OCI-M2 (cell line): ENCODE measurements at regions not wholly inside any gene's neighbourhood (a gene's known extent, or its start where the extent isn't known, plus 50 kb on each side); places are given as distances from the start of the nearest gene placed in this dataset.

ENCODE experiments used
- DNase-seq: peaks from one replicate; lab custom pipeline; 2025; ENCODE audit not compliant: unreplicated experiment; lab: John Stamatoyannopoulos, UW

DNA sequence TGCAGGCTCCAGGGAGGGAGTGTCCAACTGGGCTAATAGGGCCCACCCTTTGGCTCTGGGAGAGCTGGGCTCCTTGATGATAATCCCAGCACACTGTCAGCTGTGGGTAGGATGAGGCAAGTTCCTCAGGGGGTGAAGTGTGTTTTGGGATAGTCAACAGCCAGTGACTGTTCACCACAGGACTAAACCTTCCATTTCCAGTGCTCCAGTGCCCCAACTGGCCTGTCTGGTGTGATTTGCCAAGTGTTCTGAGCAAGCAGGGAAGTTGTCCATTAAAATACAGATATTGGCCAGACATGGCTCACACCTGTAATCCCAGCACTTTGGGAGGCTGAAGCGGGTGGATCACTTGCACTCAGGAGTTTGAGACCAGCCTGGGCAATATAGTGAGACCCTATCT, 150.9 kb downstream of the TM9SF2 start:
- no peak for DNase-seq

DNA sequence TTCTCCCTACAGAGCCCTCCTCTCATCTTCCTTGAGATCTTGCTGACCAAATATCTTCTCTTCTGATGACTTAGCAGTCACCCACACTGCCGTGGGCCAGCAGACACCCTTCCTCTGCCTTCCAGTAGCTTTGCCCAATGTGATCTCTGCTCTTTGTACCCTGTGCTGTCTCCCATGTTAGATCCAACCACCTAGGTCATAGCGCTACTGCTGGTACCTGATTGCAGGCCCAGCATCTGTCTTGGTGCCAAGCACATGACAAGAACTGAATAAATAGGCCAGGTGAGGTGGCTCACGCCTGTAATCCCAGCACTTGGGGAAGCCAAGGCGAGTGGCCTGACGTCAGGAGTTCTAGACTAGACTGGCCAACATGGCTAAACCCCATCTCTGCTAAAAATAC, 149.7 kb downstream of the TM9SF2 start:
- no peak for DNase-seq

DNA sequence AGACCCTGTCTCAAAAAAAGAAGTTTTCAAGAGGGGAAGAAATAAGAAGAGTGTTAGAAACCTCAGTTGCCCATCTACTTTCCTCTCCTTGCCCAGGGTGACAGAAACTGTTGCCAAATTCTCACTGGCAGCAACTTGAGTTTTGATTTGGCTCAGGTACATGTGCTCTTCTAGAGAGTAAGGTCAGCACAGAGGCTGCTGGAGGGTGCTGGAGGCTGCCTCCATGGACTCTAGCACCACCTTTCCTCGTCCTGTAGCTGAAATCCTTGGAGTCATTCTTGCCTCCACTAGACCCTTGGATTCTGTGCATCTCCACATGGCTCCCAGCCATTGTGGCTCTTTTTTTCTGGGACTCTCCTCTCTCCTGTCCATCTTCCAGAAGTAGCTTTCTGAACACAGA, 149.1 kb downstream of the TM9SF2 start:
- DNase-seq: no peak

DNA sequence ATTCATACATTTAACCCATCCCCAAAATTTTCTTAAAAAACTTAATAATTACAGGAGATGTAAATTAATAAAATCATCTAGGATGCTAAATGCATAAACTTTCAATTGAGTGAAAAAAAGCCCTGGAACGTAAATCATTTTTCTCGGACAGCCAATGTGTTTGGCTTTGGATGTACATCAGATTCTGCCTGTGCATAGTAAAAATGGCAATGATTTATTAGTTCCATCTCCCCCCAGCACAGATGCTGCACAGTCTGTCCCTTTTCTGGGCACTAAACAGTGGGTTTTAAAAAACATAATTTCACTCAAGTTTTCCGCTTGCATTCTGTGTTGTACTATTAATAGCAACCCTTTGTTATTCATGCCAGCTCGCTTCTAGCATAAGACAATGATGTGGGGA, 147.7 kb downstream of the TM9SF2 start:
- DNase-seq: no peak

DNA sequence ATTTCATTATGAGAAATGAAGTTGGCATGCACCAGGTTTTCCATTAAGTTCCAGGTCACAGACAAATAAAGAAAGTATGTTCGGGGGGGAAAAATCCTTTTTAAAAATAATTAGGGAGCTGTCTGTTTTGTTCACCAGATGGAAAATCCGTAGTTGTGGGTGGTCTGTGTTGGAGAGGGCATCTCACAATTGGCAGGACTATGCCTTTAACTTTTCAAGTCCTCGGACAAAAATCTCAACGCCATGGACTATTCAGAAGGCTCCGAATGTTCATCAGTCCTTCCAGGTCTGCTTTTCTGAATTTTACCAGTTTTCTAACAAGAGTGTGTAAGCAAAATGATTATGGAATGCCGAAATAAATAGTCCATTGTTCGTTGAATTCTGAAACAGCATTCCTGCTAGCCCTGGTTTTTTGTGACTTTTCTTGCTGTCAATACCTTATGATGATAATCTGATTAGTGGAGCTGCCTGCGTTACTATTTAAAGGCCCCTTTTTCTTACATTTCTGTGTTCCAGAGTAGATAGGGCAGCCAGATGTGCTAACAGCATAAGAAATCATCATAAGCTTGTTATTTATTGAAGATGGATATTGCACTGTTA, 146.9 kb downstream of the TM9SF2 start:
- DNase-seq: no peak

DNA sequence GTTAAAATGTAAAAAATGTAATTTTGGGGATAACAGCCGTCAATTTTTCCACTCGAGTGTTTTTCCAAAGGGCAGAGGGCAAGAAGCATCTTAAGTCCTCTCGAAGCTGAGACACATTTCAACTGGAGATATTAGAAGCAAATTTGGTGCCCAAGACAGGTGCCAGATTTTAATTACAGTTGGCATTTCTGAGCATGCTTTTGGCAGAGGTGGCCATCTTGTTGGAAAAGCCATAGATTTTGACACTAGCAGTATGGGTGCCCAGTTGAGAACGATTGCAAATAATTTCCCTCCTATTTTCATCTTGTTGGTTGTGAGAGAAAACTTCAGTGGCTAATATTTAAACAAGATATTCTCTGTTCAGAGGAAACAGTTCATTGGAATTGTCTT, 146.3 kb downstream of the TM9SF2 start:
- DNase-seq: no peak

DNA sequence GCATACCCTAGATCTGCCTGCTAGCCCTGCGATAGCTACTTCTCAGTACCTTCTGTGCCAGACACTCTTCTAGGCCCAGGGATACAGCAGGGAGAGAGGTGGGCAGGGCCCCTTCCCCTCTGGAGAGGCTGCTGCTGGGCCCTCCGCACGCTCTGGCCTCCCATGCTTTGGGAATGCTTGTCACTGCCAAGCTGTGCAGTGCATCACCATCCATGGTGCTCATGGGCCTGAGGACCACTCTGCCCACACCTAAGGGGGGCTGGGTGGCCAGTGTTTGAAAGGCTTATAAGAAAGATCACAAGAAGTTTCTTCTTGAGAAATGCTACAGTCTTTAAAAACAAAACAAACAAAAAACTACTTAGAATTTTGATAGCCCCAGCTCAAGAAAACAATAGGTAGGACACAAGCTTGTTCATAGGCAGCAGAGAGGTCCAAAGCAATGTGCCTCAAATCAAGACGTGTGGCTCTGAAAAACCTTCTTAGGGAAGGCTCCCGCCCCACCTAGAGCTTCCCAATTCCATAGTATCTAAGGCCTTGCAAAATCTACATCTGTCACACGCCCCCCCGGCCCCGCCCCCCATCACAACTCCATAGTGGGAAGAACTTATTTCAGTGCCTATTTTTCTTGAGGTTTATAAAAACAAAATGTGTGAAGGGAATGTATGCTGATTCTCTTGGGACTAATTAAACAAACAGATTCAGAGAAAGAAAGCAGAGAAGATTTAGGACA, 145.8 kb downstream of the TM9SF2 start:
- DNase-seq: no peak

DNA sequence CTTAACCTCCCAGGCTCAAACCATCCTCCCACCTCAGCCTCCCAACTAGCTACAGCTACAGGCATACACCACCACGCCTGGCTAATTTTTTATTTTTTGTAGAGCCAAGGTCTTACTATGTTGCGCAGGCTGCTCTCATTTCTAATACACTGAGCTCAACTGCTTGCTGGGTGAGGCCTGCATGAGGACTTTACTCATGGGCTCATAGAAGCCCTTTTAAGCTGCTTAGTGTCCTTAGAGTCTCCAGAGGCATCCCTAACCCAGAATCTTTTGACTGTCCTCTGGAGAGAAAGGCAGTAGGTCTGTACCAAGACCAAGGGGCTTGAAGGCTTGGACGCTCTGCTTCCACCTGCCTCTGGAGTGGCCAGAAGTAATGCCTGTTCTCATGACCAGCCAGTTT, 141.6 kb downstream of the TM9SF2 start:
- DNase-seq: no peak

DNA sequence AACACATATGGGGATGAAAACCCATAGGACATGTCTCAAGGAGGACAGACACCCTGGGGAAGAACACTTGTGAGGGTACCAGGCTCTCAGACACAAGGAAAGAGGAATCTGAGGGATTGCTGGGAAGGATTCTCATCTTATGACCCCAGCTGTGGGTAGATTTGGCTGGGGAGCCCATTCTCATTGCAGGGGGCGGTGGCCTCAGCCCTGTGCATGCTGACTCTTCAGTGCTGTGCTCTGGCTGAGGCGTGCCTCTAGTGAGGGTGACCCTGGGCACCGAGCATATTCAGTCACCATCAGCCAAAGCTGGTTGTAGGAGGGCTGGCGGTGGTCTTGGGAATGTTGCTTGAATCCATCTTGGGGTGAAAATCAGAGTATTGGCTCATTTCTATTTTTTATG, 140.7 kb downstream of the TM9SF2 start:
- no peak for DNase-seq

DNA sequence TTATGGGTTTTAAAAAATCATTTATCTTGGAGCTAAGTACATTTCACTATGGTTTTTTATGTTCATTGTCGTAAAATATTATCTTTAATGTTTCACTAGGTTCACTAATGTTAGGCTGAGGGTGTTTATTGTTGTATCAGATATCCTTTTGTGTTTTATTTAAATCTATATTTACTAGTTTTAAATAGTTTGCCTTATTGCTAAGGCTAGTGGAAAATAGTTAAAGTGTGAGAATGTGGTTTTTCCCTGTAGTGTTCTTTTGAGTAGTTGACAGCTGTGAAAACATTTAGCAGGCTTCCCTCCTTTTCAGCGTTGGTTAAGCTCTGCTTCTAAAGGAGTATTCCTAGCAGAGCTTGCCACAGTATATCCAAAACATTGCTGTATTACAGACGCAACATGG, 139.0 kb downstream of the TM9SF2 start:
- no peak for DNase-seq

DNA sequence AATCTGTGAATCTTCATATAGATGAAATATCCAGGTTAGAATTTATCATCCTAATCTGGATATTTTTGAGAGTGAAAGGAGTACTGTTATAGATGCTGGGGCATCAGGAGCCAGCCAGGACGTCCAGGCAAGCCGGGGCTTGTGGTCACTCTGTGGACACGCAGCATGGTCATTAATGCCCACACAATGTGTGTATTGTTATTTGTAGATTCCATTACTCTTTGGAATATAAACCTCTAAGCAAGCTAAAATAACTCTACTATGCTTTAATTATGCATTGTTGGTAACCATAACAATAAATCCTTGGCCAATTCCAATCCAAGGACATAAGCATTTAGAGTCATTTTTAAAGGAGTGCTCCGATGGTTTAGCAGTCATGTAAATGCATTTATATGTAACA, 137.9 kb downstream of the TM9SF2 start:
- no peak for DNase-seq

DNA sequence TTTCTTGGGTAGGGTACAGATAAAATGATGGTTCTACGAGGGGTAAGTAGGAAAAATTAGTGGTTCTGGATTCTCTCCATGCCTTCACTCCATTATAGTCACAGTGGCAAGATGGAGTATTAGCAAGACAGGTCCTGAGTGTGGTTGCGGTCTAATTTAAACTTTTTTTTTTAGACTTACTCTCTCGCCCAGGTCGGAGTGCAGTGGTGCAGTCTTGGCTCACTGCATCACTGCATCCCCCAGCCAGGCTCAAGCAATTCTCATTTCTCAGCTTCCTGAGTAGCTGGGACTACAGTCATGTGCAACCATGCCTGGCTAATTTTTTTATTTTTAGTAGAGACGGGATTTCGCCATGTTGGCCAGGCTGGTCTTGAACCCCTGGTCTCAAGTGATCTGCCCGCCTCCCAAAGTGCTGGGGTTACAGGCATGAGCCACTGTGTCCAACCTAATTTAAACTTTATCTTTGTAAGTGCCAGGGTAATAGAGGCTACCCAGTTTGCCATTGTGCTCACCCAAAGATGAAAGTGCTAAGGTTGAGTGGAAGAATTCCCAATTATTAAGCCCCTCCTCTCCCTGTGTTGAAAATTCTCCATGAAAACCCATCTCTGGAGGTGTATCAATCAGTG, 135.6 kb downstream of the TM9SF2 start:
- no peak for DNase-seq

DNA sequence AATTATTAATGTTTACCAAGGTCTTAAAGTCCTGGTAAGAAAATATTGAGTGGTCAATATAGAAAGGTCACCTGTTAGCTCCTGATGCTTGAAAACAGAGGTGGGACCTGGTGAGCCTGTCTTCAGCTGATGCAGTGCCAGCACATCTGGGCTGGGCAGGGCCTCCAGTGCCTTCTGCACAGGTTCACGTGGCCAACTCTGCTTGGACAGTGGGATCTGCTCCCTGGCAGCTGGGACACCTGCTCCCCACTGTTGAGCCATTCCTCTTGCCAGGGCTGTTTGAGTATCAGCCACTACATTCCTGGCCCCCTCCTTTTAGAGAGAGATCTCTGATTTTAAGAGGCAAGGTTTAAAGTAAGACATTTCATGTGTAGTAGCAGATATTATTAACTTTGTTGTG, 135.0 kb downstream of the TM9SF2 start:
- no peak for DNase-seq

DNA sequence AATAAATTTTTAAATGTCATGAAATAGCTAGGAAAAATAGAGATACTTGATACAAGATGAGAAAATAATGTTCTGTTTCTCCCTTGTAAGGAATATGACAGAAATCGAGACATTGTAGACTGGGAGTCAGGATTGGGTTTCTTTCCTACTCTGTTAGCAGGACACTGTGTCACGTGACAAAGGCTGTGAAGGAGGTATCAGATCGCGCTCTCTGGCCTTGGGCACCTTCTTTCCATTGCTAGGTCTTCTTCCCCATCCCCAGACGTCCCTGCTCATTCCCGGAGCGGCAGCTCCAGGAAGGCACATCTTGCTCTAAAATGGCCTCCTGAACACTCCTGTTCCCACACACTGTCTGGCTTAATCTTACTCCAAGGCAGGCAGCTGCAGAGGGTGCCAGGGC, 133.4 kb downstream of the TM9SF2 start:
- no peak for DNase-seq

DNA sequence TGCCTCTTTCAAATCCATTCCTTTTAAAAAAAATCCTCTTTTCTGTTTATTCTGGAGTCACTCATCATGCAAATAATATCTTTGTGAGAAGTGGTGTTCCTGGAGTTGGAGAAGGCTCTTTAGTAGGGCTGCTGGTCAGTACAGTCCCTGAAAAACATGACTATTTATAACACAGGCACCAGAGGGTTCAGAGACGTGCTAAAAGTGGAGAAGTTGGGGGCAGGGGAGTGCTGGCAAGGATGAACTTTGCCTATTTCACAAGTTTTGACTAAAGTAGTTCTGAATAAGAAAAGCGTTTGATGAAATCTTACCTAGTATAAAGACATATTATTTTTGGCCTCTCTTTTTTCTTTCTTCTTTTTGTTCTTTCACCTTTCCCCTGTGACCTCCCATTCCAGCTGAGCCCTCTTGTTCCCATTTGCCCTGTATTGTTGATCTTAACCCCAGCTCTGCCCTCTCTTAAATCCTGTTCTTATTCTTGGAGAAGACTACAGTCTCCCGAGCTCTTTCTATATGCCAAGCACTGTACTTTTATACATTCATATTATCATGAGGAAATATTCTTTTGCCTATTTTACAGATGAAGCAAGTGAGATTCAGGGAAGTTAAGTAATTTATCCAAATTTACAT, 129.1 kb downstream of the TM9SF2 start:
- DNase-seq: no peak

DNA sequence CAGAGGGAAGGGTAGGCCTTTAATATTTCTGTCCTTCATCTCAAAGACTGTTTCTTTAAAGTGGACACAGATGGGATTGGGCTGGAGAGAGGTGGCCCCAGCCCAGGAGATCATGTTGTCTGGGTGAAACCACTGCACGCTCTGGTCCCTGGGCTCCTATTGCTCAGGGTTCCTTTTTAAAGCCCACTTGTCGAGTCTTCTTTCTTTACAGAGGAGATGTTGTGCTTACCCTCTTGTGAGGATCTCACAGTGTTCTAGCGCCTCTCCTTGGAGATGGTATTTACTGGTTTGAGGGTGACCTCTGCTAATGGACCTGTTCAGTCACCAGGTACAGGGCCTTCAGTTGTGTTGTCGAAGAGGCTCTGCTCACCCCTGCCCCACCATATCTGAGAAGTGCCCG, 128.4 kb downstream of the TM9SF2 start:
- DNase-seq: no peak

DNA sequence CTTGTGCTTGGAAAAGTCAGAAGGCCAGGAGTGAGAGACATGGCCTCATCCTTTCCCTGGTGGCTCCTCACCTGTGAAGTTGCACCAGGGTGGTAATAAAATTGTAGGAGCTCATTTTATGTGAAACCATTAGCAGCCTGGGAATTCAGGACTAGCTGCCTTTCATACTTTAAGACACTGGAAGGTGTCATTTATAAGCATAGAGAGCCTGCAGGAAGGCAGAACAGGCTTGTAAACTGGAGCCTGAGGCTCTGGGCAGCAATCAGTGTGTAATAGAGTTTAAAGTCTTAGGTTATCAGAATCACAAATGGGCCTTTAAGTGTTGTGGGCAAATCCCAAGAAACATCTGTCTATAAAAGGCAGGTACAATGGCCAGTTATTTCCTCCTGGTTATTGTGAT, 127.2 kb downstream of the TM9SF2 start:
- no peak for DNase-seq

DNA sequence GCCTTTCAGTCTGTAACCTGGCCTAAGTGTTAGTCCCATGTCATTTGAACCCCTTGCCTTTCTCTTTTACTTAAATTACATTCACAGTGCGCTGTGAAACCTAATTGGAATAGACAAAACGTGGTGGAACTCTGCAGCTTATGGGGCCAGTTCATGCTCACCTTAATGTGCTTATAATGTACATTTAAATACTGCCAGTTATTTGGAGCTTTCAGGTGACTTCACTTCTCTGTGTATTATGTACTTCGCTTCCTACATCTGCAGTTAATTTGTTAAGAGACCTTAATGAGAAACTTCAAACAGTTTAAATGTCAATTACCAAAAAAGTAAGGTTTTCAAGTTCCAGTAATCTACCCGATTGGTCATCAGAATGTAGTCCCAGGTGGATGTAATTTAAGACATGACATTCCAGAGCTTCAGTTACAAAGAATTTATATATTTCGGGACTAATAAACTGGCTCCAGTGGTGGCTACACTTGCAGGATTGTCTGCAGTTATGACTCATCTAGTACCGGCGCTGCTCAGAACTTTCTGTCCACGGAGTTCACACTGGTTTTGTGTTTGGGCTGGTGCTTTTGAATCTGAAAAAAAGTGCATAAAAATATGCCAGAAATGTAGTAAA, 125.3 kb downstream of the TM9SF2 start:
- DNase-seq: no peak

DNA sequence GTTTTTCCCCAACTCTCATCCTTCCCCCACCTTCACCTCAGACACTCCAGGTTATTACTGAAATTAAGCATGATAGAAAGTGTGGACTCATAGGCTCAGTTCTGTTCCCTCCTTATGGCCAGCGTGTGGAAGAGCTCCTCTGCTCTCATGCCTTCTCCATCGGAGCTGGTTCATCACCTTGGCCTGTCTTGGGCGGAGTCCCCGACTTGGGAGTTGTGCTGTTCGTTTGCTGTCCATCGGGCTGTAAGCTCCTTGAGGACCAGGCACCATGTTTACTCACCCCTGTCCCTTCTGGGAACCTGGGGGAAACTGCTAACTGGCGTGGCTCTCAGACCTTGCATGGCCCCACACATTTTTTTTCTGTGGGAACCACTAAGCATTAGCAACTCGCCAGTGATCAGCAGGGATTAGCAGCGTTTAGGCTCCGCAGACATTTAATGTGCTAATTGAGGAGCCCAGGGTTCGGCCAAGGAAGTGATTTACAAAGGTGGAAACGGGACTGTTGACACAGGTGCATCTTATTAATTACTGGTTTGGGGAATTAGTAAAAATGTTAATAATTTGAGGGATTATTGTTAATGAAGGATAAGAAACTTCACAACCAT, 123.8 kb downstream of the TM9SF2 start:
- DNase-seq: no peak

DNA sequence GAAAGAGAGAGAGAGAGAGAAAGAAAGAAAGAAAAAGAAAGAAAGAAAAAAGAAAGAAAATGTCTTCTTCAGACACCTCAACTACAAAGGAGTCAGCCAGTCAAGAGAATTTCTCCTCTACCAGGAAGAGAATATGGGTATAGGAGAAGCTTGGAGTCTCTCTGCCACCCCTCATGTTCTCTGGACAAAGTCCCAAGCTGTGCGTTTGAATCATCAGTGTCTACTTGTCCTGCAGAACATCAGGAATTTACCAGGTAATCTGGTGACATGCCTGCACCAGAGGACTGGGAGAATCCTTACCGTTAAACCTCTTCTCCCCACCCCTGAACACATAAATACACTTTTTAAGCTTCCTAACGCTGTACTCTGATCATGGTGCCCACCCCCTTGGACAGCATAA, 119.5 kb downstream of the TM9SF2 start:
- no peak for DNase-seq

DNA sequence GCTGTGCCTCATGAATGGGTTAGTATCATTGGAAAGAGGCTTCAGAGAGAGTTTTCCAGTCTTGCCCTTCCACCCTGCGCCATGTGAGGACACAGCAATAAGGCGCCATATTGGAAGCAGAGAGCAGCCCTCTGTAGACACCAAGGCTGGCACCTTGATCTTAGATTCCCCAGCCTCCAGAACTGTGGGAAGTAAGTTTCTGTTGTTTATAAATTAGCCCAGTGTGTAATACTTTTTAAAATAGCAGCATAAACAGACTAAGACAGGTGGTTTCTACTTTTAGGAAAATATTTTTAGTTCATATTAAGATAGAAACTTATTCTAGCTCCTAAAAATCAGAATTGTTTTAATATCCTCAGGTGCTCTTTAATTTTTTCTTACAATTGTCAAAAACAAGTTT, 117.9 kb downstream of the TM9SF2 start:
- DNase-seq: no peak
